Smooth muscle cell (in vitro differentiated cells): ENCODE measurements at regions not wholly inside any gene's neighbourhood (a gene's known extent, or its start where the extent isn't known, plus 50 kb on each side); places are given as distances from the start of the nearest gene placed in this dataset.

Source experiments
- DNase-seq: peaks from one replicate; lab custom pipeline; 2025; ENCODE audit not compliant: unreplicated experiment; lab: John Stamatoyannopoulos, UW
- H2AFZ ChIP-seq: fragments of 200-600 bp; sonication (generic); 2 replicates; pipeline ENCODE4 v1.6.0; 2016; ENCODE audit warnings: antibody characterized with exemption, low read depth, mild to moderate bottlenecking
- H3F3A ChIP-seq: fragments of 200-600 bp; sonication (generic); 2 replicates; pipeline ENCODE4 v1.6.0; 2017; ENCODE audit warnings: antibody characterized with exemption, low read depth
- H3K27ac ChIP-seq: fragments of 200-600 bp; sonication (generic); 2 replicates; pipeline ENCODE4 v1.5.1; 2016; ENCODE audit warnings: low read depth, mild to moderate bottlenecking
- H3K27me3 ChIP-seq: fragments of 200-600 bp; sonication (generic); 2 replicates; pipeline ENCODE4 v1.6.1; 2016; ENCODE audit warnings: low read depth, mild to moderate bottlenecking
- H3K36me3 ChIP-seq: fragments of 200-600 bp; sonication (generic); 2 replicates; pipeline ENCODE4 v1.5.1; 2016; ENCODE audit warnings: low read depth
- H3K4me1 ChIP-seq: fragments of 200-600 bp; sonication (generic); 2 replicates; pipeline ENCODE4 v1.5.1; 2016; ENCODE audit warnings: low read depth
- H3K4me2 ChIP-seq: fragments of 200-600 bp; sonication (generic); 2 replicates; pipeline ENCODE4 v1.6.0; 2016; ENCODE audit warnings: mild to moderate bottlenecking
- H3K4me3 ChIP-seq: fragments of 200-600 bp; sonication (generic); 2 replicates; pipeline ENCODE4 v1.5.1; 2016; ENCODE audit warnings: mild to moderate bottlenecking
- H3K79me2 ChIP-seq: fragments of 200-600 bp; sonication (generic); 2 replicates; pipeline ENCODE4 v1.6.0; 2016; ENCODE audit warnings: low read depth, mild to moderate bottlenecking
- H3K9ac ChIP-seq: fragments of 200-600 bp; sonication (generic); 2 replicates; pipeline ENCODE4 v1.6.0; 2016; ENCODE audit warnings: low read depth
- H3K9me3 ChIP-seq: fragments of 200-600 bp; sonication (generic); replicated peaks from 2 replicates; pipeline ENCODE4 v1.5.1; 2016; ENCODE audit warnings: low read depth
- H4K20me1 ChIP-seq: fragments of 200-600 bp; sonication (generic); 2 replicates; pipeline ENCODE4 v1.6.0; 2016; ENCODE audit warnings: low read depth
- WGBS: methylation state at CpG from one replicate; pipeline ENCODE4 v1.1.7; 2016; ENCODE audit warnings: low lambda C conversion rate; 5-methylcytosine and 5-hydroxymethylcytosine counted together
- TF ChIP-seq, protein P1 (sequence below): fragments of 200-600 bp; sonication (generic); IDR thresholded peaks from 2 replicates; pipeline ENCODE4 v1.5.1; 2017; ENCODE audit warnings: borderline replicate concordance, mild to moderate bottlenecking, antibody characterized with exemption; ENCODE audit not compliant: insufficient read depth, poor library complexity, severe bottlenecking

GRCh38 chr12:53856132-53856531, 82.5 kb upstream of the HOXC13 start:
- 98% methylated on average over 5 of the region's 5 CpGs for WGBS
- Histone ChIP-seq H3K9ac (no peak overlapping the region), H4K20me1 (no peaks in the 10 kb centered on the region), H3K79me2 (no peaks in the 10 kb centered on the region), H3K4me1 (no peaks in the 10 kb centered on the region), H3F3A (no peaks in the 10 kb centered on the region), H2AFZ (no peak overlapping the region), H3K9me3 (no peaks in the 10 kb centered on the region), H3K36me3 (no peaks in the 10 kb centered on the region), H3K27ac (no peak overlapping the region), H3K27me3 (peaks cover 12% of the 10 kb centered on the region), H3K4me2 (no peak overlapping the region), H3K4me3 (no peak overlapping the region)
- TF ChIP-seq, protein P1, sequence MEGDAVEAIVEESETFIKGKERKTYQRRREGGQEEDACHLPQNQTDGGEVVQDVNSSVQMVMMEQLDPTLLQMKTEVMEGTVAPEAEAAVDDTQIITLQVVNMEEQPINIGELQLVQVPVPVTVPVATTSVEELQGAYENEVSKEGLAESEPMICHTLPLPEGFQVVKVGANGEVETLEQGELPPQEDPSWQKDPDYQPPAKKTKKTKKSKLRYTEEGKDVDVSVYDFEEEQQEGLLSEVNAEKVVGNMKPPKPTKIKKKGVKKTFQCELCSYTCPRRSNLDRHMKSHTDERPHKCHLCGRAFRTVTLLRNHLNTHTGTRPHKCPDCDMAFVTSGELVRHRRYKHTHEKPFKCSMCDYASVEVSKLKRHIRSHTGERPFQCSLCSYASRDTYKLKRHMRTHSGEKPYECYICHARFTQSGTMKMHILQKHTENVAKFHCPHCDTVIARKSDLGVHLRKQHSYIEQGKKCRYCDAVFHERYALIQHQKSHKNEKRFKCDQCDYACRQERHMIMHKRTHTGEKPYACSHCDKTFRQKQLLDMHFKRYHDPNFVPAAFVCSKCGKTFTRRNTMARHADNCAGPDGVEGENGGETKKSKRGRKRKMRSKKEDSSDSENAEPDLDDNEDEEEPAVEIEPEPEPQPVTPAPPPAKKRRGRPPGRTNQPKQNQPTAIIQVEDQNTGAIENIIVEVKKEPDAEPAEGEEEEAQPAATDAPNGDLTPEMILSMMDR, result no peak
- no peak for DNase-seq

DNA sequence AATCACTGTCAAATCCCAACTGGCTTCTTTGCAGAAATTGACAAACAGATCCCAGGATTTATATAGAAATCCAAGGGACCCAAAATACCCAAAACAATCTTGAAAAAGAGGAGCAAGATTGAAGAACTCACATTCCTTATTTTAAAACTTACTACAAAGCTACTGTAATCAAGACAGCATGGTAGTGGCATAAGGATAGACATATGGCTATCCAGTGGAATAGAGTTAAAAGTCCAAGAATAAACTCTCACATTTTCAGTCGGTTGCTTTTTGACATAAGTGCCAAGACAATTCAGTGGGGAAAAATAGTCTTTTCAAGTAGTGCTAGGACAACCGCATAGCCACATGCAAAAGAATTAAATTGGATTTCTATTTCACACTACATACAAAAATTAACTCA, 81.0 kb upstream of the HOXC13 start:
- H4K20me1 ChIP-seq, result no peaks in the 10 kb centered on the region
- no peaks in the 10 kb centered on the region for H3K36me3 ChIP-seq
- no peaks in the 10 kb centered on the region for H3K79me2 ChIP-seq
- H2AFZ ChIP-seq, result no peak overlapping the region
- no peak for DNase-seq
- no peaks in the 10 kb centered on the region for H3K9me3 ChIP-seq
- H3K4me3 ChIP-seq, result no peak overlapping the region
- no peaks in the 10 kb centered on the region for H3K4me1 ChIP-seq
- no peak overlapping the region for H3K9ac ChIP-seq
- H3F3A ChIP-seq, result no peaks in the 10 kb centered on the region
- H3K4me2 ChIP-seq, result no peak overlapping the region
- 91% methylated on average over 2 of the region's 2 CpGs for WGBS
- H3K27ac ChIP-seq, result no peak overlapping the region
- TF ChIP-seq, protein P1, result no peak
- peaks cover 9% of the 10 kb centered on the region for H3K27me3 ChIP-seq

GRCh38 chr12:53860426-53861345, 77.9 kb upstream of the HOXC13 start:
- no peaks in the 10 kb centered on the region for H3K79me2 ChIP-seq
- H3K4me1 ChIP-seq, result no peaks in the 10 kb centered on the region
- no peaks in the 10 kb centered on the region for H3K36me3 ChIP-seq
- no peak overlapping the region for H3K4me2 ChIP-seq
- H4K20me1 ChIP-seq, result no peaks in the 10 kb centered on the region
- no peaks in the 10 kb centered on the region for H3F3A ChIP-seq
- no peaks in the 10 kb centered on the region for H3K9me3 ChIP-seq
- no peak overlapping the region for H3K9ac ChIP-seq
- TF ChIP-seq, protein P1, result no peak
- no peak overlapping the region for H3K4me3 ChIP-seq
- WGBS, result 80% methylated on average over 2 of the region's 2 CpGs
- no peak overlapping the region for H2AFZ ChIP-seq
- H3K27ac ChIP-seq, result no peak overlapping the region
- DNase-seq, result no peak
- H3K27me3 ChIP-seq, result no peaks in the 10 kb centered on the region

- TF ChIP-seq, protein P1, result no peak
- Histone ChIP-seq H3K27ac (peak overlapping the region; percentile 47), H3K4me2 (no peak overlapping the region), H3K27me3 (no peaks in the 10 kb centered on the region), H3K79me2 (no peaks in the 10 kb centered on the region), H3F3A (no peaks in the 10 kb centered on the region), H3K36me3 (no peaks in the 10 kb centered on the region), H4K20me1 (no peaks in the 10 kb centered on the region), H3K4me1 (no peaks in the 10 kb centered on the region), H3K4me3 (no peak overlapping the region), H3K9ac (no peak overlapping the region), H3K9me3 (no peaks in the 10 kb centered on the region), H2AFZ (no peak overlapping the region)
- WGBS, result 58% methylated on average over 3 of the region's 3 CpGs
- no peak for DNase-seq
Measured at GRCh38 chr12:53862206-53862605, 76.4 kb upstream of the HOXC13 start.
